ENCODE measurements at regions not wholly inside any gene's neighbourhood (a gene's known extent, or its start where the extent isn't known, plus 50 kb on each side); places are given as distances from the start of the nearest gene placed in this dataset.
"Not testable (repeated sequence)": the region's sequence is repeated elsewhere in the genome, so short reads cannot be mapped to it uniquely, and the experiment has no call there.

GRCh38 chr11:41716862-41717261, 257.4 kb upstream of the LRRC4C start:
- H3K4me3 ChIP-seq (replicated peaks; ENCODE audit: insufficient read depth, low read length) = no peak overlapping the region
- no peak overlapping the region for H3K27ac ChIP-seq (replicated peaks)
- no peak for DNase-seq (ENCODE audit: low read depth in 1 of 2, low spot score in 1 of 2)
- H3K27me3 ChIP-seq (ENCODE audit: insufficient read depth, poor library complexity, severe bottlenecking) = no peaks in the 10 kb centered on the region
- TF ChIP-seq CTCF (IDR thresholded peaks at IDR 0.05; ENCODE audit: insufficient read depth, low read length) (no peak), GABPA (IDR thresholded peaks at IDR 0.05; ENCODE audit: low read depth) (no peak), POLR2AphosphoS5 (IDR thresholded peaks at IDR 0.05; ENCODE audit: low read depth) (no peak), SPI1 (IDR thresholded peaks at IDR 0.05; ENCODE audit: borderline replicate concordance, low read depth) (no peak), REST (IDR thresholded peaks at IDR 0.05; ENCODE audit: insufficient replicate concordance, low read depth) (no peak)

- Histone ChIP-seq H3K27me3 (ENCODE audit: insufficient read depth, poor library complexity, severe bottlenecking) (no peaks in the 10 kb centered on the region), H3K4me3 (replicated peaks; ENCODE audit: insufficient read depth, low read length) (no peak overlapping the region), H3K27ac (replicated peaks) (no peak overlapping the region)
- DNase-seq (ENCODE audit: low read depth in 1 of 2, low spot score in 1 of 2) = no peak
- no peak for TF ChIP-seq CTCF (IDR thresholded peaks at IDR 0.05; ENCODE audit: insufficient read depth, low read length)
- TF ChIP-seq POLR2AphosphoS5 (IDR thresholded peaks at IDR 0.05; ENCODE audit: low read depth) = no peak
- TF ChIP-seq REST (IDR thresholded peaks at IDR 0.05; ENCODE audit: insufficient replicate concordance, low read depth) = no peak
- no peak for TF ChIP-seq SPI1 (IDR thresholded peaks at IDR 0.05; ENCODE audit: borderline replicate concordance, low read depth)
- TF ChIP-seq GABPA (IDR thresholded peaks at IDR 0.05; ENCODE audit: low read depth) = no peak
Measured at GRCh38 chr11:41720761-41721160, 261.3 kb upstream of the LRRC4C start.

GRCh38 chr11:41728161-41728560, 268.7 kb upstream of the LRRC4C start:
- DNase-seq (ENCODE audit: low read depth in 1 of 2, low spot score in 1 of 2); H3K27ac ChIP-seq (replicated peaks); H3K4me3 ChIP-seq (replicated peaks; ENCODE audit: insufficient read depth, low read length); H3K27me3 ChIP-seq (ENCODE audit: insufficient read depth, poor library complexity, severe bottlenecking): not testable (repeated sequence)

GRCh38 chr11:41775296-41775695, 315.8 kb upstream of the LRRC4C start:
- H3K4me3 ChIP-seq (replicated peaks; ENCODE audit: insufficient read depth, low read length) = no peak overlapping the region
- no peak overlapping the region for H3K27ac ChIP-seq (replicated peaks)
- DNase-seq (ENCODE audit: low read depth in 1 of 2, low spot score in 1 of 2) = no peak
- H3K27me3 ChIP-seq (ENCODE audit: insufficient read depth, poor library complexity, severe bottlenecking) = no peaks in the 10 kb centered on the region
- TF ChIP-seq GABPA (IDR thresholded peaks at IDR 0.05; ENCODE audit: low read depth) = no peak
- no peak for TF ChIP-seq CTCF (IDR thresholded peaks at IDR 0.05; ENCODE audit: insufficient read depth, low read length)
- no peak for TF ChIP-seq SPI1 (IDR thresholded peaks at IDR 0.05; ENCODE audit: borderline replicate concordance, low read depth)
- no peak for TF ChIP-seq REST (IDR thresholded peaks at IDR 0.05; ENCODE audit: insufficient replicate concordance, low read depth)
- TF ChIP-seq POLR2AphosphoS5 (IDR thresholded peaks at IDR 0.05; ENCODE audit: low read depth) = no peak
